Neural cell (in vitro differentiated cells): ENCODE measurements at regions not wholly inside any gene's neighbourhood (a gene's known extent, or its start where the extent isn't known, plus 50 kb on each side); places are given as distances from the start of the nearest gene placed in this dataset.

Experiments
- CTCF ChIP-seq: fragments of 450-650 bp; IDR thresholded peaks from 2 replicates; pipeline ENCODE4 v1.5.1; 2014; ENCODE audit warnings: antibody characterized with exemption, mild to moderate bottlenecking, moderate library complexity; ENCODE audit not compliant: poor library complexity, severe bottlenecking
- EZH2 ChIP-seq: fragments of 200-600, 300-800 bp; shearing (Covaris generic), sonication (generic); IDR thresholded peaks from 2 replicates; pipeline ENCODE4 v1.6.1; 2014; ENCODE audit warnings: antibody characterized with exemption, low read length, borderline replicate concordance, mild to moderate bottlenecking; ENCODE audit not compliant: insufficient read depth, poor library complexity, severe bottlenecking
- POLR2AphosphoS5 ChIP-seq: IDR thresholded peaks from 2 replicates; pipeline ENCODE4 v1.6.1; 2012
- TAF1 ChIP-seq: IDR thresholded peaks from 2 replicates; pipeline ENCODE4 v1.6.1; 2012; ENCODE audit warnings: low read depth
- TF ChIP-seq, protein P1 (sequence below): IDR thresholded peaks from 2 replicates; pipeline ENCODE4 v1.6.1; 2012; ENCODE audit warnings: borderline replicate concordance

DNA sequence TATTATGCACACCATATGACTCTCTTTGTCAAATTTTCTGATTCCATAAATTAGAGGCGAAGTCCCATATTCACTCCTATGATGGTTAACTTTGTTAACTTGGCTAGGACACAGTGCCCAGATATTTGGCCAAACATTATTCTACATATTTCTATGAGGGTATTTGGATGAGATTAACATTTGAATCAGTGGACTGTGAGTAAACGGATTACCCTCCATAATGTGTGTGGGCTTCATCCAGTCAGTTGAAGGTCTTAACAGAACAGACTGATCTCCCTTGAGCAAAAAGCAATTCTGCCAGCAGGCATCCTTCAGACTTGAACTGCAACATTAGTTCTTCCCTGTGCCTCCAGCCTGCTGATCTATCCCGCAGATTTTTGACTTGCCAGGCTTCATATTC is 69.9 kb downstream of the FZD4 start:
- no peak for TF ChIP-seq CTCF
- TF ChIP-seq EZH2 = no peak
- no peak for TF ChIP-seq POLR2AphosphoS5
- TF ChIP-seq, protein P1, sequence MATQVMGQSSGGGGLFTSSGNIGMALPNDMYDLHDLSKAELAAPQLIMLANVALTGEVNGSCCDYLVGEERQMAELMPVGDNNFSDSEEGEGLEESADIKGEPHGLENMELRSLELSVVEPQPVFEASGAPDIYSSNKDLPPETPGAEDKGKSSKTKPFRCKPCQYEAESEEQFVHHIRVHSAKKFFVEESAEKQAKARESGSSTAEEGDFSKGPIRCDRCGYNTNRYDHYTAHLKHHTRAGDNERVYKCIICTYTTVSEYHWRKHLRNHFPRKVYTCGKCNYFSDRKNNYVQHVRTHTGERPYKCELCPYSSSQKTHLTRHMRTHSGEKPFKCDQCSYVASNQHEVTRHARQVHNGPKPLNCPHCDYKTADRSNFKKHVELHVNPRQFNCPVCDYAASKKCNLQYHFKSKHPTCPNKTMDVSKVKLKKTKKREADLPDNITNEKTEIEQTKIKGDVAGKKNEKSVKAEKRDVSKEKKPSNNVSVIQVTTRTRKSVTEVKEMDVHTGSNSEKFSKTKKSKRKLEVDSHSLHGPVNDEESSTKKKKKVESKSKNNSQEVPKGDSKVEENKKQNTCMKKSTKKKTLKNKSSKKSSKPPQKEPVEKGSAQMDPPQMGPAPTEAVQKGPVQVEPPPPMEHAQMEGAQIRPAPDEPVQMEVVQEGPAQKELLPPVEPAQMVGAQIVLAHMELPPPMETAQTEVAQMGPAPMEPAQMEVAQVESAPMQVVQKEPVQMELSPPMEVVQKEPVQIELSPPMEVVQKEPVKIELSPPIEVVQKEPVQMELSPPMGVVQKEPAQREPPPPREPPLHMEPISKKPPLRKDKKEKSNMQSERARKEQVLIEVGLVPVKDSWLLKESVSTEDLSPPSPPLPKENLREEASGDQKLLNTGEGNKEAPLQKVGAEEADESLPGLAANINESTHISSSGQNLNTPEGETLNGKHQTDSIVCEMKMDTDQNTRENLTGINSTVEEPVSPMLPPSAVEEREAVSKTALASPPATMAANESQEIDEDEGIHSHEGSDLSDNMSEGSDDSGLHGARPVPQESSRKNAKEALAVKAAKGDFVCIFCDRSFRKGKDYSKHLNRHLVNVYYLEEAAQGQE = no peak
- no peak for TF ChIP-seq TAF1
